ENCODE measurements at regions not wholly inside any gene's neighbourhood (a gene's known extent, or its start where the extent isn't known, plus 50 kb on each side); places are given as distances from the start of the nearest gene placed in this dataset.

DNA sequence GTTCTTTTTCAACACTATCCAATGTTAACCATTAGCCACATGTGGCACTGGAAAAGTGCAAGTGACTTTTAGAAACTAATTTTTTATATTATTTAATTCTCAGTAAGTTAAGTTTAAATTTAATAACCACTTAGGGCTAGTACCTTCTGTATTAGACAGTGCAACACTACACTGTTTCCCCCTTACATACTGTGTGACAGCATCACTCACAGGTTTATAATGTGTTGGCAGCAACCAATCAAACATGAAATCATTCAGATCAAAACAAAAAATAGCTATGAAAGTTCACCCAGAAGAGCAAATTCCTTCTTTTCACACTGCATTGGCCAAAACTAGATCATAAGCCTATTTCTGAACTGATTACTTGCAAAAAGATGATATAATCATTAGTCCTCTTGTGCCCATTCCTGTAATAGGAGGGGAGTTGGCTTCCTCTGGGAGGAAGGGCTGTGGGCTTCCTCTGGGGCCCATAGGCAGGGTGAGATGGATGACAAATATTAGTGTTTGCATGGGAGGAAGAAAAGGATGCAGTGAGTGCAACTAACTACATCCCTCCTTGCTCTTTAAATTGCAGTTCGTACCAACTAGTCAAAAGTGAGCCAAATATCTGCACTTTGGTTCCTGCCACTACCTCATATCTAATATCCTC lies 708.1 kb upstream of the RGMB start:
- peak; percentile 3 for DNase-seq (ENCODE audit: low read depth)

- DNase-seq (ENCODE audit: low read depth) = no peak
Observed at GRCh38 chr5:98066910-98067309, 706.6 kb upstream of the RGMB start.

DNA sequence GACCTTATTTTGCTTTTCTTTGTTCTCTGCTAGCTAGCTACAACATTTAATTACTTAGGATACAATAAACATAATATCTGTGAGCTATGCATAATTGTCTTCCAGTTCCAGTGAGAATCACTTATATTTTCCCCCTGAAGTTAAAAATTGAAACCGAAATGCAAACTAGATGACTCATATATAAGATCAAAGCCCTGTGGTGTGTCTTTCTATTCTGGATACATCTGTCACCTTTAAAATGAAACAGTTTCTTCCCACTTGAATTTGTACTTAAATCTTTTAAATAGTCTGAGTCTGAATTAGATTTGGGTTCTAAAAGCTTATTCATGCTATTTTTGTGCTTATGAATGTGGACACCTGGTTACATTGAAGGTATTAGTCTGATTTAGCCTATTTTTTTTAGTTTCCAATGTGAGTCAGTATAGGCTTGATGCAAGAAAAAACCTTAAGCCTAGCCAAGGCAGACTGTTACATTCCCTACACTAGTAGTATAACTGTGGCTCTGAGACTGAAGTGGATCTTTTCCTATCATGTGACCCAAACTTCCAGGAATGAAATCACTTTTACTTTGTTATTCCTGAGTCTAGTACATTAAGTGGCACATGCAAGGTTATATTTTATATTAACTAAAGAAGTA lies 703.5 kb upstream of the RGMB start:
- peak; percentile 25 for DNase-seq (ENCODE audit: low read depth)

DNA sequence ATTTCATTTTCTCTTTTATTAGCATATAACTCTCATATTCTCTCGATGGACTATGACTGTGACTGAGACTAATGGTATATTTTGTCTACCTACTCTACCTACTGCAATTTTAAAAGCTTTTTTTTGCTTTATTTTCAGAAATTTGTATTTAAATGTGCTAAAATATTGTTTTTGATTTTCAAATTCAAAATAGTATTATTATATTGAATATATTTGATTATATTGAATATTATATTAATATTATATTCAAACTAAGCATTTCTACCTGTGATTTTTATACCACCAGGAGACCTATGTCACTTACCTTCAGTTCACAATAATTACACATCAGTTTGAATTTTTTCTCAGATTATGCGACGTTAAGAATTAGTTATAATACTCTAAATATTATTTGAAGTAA lies 700.5 kb upstream of the RGMB start:
- DNase-seq (ENCODE audit: low read depth) = no peak

- no peak for DNase-seq (ENCODE audit: low read depth)
Observed at GRCh38 chr5:98076501-98076900, 697.0 kb upstream of the RGMB start.

DNA sequence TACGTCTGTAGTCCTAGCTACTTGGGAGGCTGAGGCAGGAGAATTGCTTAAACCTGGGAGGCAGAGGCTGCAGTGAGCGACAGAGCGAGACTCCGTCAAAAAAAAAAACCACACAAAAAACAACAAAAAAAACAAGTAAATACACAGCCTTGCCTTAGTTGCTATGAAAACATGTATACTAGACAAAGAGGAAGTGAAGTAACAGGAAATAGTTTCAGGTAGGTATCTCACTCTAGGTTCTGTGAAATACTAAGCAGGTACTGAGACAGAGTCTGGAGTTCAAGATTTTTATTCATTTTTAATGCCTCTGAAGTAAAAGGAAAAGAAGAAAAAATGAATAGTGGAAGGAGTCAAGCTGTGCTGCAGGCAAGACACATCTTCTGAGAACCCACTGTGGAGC lies 687.9 kb upstream of the RGMB start:
- no peak for DNase-seq (ENCODE audit: low read depth)

- DNase-seq (ENCODE audit: low read depth) = peak; percentile 36
Observed at GRCh38 chr5:98095072-98095471, 678.4 kb upstream of the RGMB start.

DNA sequence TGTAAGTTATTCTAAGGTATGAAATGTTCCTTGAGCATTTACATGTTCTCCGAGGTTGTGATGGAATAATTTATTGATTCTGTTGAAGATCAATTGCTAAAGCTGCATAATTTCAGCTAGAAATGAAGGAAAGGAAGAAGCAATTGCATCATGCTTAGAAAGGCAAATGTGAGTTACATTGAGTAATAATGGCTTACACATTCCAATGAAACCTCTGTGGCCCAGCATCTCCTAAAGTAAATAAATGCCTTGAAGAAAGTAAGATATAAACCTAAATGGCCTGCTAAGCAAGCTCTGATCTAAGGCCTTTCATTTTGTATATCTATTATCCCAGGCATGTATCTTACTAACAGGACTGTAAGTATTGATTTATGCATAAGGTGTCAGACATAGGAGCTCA lies 677.3 kb upstream of the RGMB start:
- DNase-seq (ENCODE audit: low read depth) = peak; percentile 82

GRCh38 chr5:98099448-98100105 lies 673.9 kb upstream of the RGMB start:
- DNase-seq (ENCODE audit: low read depth) = peak; percentile 71

- DNase-seq (ENCODE audit: low read depth) = no peak
Observed at GRCh38 chr5:98101131-98101530, 672.3 kb upstream of the RGMB start.

- peak; percentile 57 for DNase-seq (ENCODE audit: low read depth)
Observed at GRCh38 chr5:98102936-98103335, 670.5 kb upstream of the RGMB start.

GRCh38 chr5:98103807-98104206 lies 669.7 kb upstream of the RGMB start:
- DNase-seq (ENCODE audit: low read depth) = no peak

DNA sequence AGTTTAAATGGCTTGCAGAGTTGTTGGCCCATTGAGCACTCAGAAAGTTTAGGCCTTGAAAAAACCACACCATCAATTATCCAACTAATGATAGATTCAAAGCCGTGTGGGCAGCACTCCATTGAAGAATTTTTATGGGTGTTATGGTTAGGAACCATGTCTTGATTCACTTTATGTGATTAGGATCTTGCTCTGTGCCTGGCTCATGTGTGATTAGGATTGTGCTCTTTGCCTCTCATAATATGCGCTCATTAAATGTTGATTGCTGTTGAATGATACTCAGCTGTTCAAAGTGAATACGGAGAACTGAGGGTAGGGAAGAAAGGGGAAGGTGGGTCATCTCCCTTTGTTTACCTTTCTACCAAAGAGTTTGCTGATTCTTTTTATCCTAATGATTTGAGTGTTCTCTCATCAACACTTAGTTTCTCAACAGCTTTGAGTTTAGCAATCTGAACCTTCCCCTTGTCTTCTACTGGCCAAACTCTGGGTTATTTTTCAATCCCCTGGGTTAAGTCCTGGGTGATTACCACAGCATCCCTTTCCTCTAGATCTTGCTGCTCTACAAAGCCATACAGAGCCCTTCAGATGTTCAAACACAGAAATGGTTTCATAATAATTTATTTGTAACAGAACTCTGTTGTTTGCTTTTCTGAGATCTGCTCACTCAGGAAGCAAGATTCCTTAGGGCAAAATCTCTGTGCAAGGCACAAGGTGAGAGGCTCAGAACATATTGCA lies 668.8 kb upstream of the RGMB start:
- no peak for DNase-seq (ENCODE audit: low read depth)

DNA sequence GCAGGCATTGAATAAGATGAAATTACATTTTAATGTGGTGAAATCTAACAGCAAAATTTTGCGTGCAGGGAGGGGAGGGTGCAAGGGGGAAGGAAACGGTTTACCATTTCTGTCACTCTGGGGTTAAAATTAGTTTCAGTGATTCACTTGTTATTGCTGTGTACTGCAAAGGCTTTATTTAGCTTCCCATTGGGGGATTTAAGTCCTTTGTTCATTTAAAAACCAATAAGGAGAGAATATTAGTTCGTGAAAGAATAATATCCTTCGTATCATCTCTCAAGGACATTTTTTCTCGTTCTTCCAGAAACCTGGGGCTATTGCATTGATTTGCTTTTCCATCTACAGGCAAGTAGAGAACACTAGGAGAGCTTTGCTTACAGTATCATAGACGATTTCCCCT lies 667.8 kb upstream of the RGMB start:
- DNase-seq (ENCODE audit: low read depth) = no peak

- peak; percentile 28 for DNase-seq (ENCODE audit: low read depth)
Observed at GRCh38 chr5:98106116-98107031, 667.1 kb upstream of the RGMB start.

GRCh38 chr5:98108497-98108896 lies 665.0 kb upstream of the RGMB start:
- DNase-seq (ENCODE audit: low read depth) = peak; percentile 99

DNA sequence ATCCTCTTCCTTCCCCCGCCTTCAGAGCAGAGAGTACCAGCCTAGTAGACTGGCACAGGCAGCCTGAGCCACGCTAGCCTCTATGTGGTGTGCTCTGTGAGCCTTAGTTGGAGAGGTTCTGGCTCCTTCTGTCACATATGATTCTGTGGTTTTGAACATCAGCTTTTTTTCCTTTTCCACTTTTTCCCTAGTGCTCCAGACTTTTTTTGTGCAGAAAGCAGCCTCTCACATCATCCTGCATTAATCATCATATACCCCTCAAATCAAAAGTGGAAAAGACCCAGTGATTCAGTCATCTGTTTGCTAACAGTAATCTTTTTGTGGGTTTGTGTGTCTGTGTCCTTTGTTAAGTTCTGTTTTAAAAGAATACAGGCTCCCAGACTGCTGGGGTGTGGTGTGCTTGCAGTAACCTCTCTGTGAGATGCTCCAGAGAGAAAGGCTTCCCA lies 663.9 kb upstream of the RGMB start:
- DNase-seq (ENCODE audit: low read depth) = peak; percentile 95

DNA sequence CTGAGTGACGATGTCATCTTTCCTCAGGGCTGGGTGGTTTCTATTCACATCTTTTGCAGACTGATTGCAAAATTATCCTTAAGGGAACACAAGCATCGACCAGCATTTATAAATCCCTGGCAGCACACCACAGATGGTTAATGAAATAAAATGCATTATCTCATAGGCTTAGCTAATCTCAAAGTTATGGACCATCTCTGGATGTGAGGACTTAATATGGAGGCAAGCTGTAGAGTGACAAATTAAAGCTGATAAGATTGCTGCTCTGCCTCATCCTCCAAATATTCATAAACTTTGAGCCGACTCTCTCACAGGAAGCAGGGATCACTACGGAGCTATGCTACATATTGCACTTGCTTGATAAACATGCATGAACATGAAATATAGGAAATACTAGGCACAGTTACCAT lies 663.2 kb upstream of the RGMB start:
- peak; percentile 94 for DNase-seq (ENCODE audit: low read depth)

DNA sequence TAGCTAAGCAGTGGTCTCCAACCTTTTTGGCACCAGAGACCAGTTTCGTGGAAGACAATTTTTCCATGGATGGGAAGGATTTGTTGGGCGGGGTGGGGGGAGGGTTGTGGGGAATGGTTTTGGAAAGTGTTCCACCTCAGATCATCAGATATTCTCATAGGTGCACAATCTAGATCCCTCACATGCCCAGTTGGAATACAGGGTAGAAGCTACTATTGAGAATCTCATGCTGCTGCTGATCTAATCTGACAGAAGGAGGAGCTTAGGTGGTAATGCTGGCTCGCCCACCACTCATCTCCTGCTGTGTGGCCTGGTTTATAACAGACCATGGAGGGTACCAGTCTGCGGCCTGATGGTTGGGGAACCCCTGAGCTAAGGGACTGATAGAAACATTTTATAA lies 662.7 kb upstream of the RGMB start:
- DNase-seq (ENCODE audit: low read depth) = peak; percentile 58

- no peak for DNase-seq (ENCODE audit: low read depth)
Observed at GRCh38 chr5:98111686-98112085, 661.8 kb upstream of the RGMB start.

- no peak for DNase-seq (ENCODE audit: low read depth)
Observed at GRCh38 chr5:98121036-98121936, 652.2 kb upstream of the RGMB start.
